ENCODE measurements at regions not wholly inside any gene's neighbourhood (a gene's known extent, or its start where the extent isn't known, plus 50 kb on each side); places are given as distances from the start of the nearest gene placed in this dataset.

DNA sequence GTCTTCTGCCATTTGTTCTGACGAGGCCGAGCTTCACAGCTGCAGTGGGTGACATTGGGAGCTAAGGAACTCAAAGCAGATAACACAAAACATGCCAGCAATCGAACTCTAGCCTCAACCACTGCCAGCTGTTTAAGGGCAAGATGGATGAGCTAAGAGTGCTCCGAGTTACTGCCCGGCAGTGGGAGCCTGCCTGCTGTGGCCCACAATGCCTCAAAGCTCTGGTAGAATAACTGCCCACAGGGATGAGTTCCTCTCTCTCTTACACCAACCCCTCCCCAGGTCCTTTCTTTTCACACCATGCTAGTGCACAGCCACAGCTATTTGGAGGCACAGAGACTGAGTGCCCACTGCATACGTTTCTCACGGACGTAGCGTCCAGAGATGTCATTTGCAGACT lies 330.5 kb downstream of the FGF9 start:
- TF ChIP-seq, protein P1, sequence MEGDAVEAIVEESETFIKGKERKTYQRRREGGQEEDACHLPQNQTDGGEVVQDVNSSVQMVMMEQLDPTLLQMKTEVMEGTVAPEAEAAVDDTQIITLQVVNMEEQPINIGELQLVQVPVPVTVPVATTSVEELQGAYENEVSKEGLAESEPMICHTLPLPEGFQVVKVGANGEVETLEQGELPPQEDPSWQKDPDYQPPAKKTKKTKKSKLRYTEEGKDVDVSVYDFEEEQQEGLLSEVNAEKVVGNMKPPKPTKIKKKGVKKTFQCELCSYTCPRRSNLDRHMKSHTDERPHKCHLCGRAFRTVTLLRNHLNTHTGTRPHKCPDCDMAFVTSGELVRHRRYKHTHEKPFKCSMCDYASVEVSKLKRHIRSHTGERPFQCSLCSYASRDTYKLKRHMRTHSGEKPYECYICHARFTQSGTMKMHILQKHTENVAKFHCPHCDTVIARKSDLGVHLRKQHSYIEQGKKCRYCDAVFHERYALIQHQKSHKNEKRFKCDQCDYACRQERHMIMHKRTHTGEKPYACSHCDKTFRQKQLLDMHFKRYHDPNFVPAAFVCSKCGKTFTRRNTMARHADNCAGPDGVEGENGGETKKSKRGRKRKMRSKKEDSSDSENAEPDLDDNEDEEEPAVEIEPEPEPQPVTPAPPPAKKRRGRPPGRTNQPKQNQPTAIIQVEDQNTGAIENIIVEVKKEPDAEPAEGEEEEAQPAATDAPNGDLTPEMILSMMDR (IDR thresholded peaks at IDR 0.05; ENCODE audit: borderline replicate concordance, insufficient read depth, low read depth, low read length) = no peak
- H3K4me3 ChIP-seq (ENCODE audit: low read depth, low read length) = no peak overlapping the region

DNA sequence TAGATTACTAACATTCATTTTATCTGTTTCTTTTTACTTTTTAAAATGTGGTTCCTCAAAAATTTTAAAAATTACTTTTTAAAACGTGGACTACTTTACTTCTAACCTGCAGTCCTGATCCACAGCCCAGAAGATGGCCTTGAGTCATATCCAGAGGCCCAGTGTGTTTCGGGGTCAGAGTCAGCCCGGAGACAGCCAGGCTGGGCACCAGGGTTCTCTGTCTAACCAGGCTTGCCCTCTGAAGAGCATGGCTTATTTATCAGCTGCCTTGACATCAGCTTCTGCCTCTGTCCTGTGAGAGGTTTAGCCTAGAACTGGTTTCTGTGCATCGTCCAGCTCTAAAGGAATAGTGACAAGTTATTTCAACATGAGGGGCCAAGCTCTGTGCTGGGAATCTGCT lies 332.0 kb downstream of the FGF9 start:
- no peak overlapping the region for H3K4me3 ChIP-seq (ENCODE audit: low read depth, low read length)
- TF ChIP-seq, protein P1 (IDR thresholded peaks at IDR 0.05; ENCODE audit: borderline replicate concordance, insufficient read depth, low read depth, low read length) = no peak

DNA sequence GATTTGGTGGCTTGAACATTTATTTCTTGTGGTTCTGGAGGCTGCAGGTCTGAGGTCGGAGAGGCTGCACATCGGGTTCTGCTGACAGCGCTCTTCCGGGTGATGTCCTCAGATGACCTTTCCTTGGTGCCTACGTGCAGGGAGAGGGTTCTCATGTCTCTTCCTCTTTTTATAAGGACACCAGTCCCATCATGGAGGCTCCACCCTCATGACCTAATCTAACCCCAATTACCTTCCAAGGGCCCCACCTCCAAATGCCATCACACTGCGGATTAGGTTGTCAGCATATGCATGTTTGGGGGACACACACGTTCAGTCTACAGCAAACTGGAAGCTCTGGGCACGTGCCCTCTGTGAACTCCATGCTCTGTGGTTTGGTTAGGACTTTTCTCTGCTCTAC lies 338.6 kb downstream of the FGF9 start:
- TF ChIP-seq, protein P1 (IDR thresholded peaks at IDR 0.05; ENCODE audit: borderline replicate concordance, insufficient read depth, low read depth, low read length) = no peak
- no peak overlapping the region for H3K4me3 ChIP-seq (ENCODE audit: low read depth, low read length)

DNA sequence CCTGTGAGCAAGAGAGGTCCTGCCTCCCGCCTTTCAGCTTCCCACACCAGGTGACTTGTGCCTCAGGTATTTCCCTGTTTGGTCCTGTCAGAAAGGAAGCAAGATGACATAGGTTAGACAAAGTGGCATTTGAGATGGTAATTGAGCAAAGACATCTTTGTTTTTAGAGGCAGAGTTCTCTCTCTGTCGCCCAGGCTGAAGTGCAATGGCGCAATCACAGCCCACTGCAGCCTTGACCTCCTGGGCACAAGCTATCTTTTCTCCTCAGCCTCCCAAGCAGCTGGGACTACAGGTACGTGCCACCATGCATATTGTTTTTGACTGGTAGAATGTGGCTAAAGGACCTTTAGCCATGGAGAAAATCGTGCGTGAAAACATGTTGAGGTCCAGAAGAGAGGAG lies 339.1 kb downstream of the FGF9 start:
- no peak overlapping the region for H3K4me3 ChIP-seq (ENCODE audit: low read depth, low read length)
- TF ChIP-seq, protein P1 (IDR thresholded peaks at IDR 0.05; ENCODE audit: borderline replicate concordance, insufficient read depth, low read depth, low read length) = no peak

DNA sequence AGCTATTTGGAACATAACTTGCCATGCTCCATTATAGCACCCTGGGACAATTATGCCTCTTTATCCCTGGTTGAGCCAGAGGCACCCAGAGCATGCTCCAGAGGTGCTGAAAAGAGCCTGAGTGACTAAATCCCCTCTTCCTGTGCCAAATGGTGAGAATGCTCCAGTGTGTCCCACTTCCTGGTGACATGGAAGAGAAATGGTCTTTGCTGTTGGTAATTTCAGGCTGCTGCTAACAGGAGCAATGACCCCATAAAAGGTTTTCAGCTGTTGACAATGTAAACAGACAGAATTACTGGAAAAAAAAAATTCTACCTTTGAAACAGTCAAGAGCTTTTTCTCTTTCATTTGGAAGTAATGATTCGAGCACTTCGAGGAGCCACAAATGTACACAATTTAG lies 341.8 kb downstream of the FGF9 start:
- TF ChIP-seq, protein P1 (IDR thresholded peaks at IDR 0.05; ENCODE audit: borderline replicate concordance, insufficient read depth, low read depth, low read length) = no peak
- no peak overlapping the region for H3K4me3 ChIP-seq (ENCODE audit: low read depth, low read length)

DNA sequence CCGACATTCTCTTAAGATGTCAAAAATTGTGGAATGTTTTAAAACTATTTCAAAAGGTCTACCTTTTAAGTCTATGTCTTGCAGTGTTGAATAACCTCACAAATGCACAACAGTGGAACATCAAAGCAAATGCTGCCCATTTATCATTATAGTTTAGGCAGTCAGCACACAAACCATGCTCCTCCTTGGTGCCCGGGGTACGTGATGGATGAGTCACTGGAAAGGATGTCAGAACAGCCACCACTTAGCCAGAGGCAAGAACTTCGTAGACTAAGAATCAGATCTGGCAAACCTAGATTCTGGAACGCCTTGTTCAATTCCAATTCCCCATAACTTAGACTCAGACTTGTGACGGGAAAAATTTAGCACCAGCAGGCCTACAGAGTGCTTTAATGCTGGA lies 343.6 kb downstream of the FGF9 start:
- TF ChIP-seq, protein P1 (IDR thresholded peaks at IDR 0.05; ENCODE audit: borderline replicate concordance, insufficient read depth, low read depth, low read length) = no peak
- no peak overlapping the region for H3K4me3 ChIP-seq (ENCODE audit: low read depth, low read length)

DNA sequence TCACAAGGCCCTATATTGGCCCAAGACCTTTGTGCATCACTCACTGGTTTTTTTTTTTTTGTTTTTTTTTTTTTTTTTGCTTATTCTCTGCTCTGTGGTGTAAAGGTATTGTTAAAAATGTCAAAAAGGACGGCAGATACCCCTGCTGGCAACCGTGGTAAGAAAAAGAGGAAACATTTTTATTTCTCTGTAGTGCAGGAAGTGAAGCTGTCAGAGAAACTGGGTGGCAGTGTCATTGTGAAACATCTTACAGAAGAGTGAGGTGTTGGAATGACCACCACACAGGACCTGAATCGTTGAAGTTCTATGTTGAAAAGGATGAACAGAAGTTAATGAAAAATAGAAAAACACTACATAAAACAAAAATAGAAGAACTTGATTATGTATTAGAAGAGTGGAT lies 346.4 kb downstream of the FGF9 start:
- TF ChIP-seq, protein P1 (IDR thresholded peaks at IDR 0.05; ENCODE audit: borderline replicate concordance, insufficient read depth, low read depth, low read length) = no peak
- H3K4me3 ChIP-seq (ENCODE audit: low read depth, low read length) = no peak overlapping the region

Measured in GM12875 (cell line).